Endothelial cell of umbilical vein (primary cell): ENCODE measurements at regions not wholly inside any gene's neighbourhood (a gene's known extent, or its start where the extent isn't known, plus 50 kb on each side); places are given as distances from the start of the nearest gene placed in this dataset.

Source experiments
- BruUV-seq: library from RNA; stranded (reverse); fragments of 400-500 nt; replicated peaks from 2 replicates; lab custom pipeline; 2021; lab: Mats Ljungman, UMichigan
- CTCF ChIA-PET: fragments of 300-600, 350-600 bp; sonication (Branson Sonifier 250); formaldehyde crosslinking; loops from one replicate; lab custom pipeline; 2021; ENCODE audit warnings: antibody characterized with exemption, inconsistent platforms; lab: Charles Lee
- POLR2A ChIA-PET: fragments of 300-600, 350-600 bp; sonication (Branson Sonifier 250); formaldehyde crosslinking; loops from one replicate; lab custom pipeline; 2021; ENCODE audit warnings: antibody characterized with exemption, inconsistent platforms; lab: Charles Lee
- DNase-seq: peaks from one replicate; pipeline ENCODE4 v3.0.0-alpha.2; 2011; ENCODE audit warnings: low read depth, low spot score
- FAIRE-seq: peaks from 2 replicates; lab custom pipeline; 2011; peaks lifted over from hg19 to GRCh38; lab: Jason Lieb, UNC
- H2AFZ ChIP-seq: 2 replicates; pipeline ENCODE4 v1.6.0; 2012; ENCODE audit warnings: low read depth, low read length, control low read depth, inconsistent platforms
- H3K27ac ChIP-seq: 2 replicates; pipeline ENCODE4 v1.5.1; 2011; ENCODE audit warnings: low read depth, mild to moderate bottlenecking, control low read depth, low read length, moderate library complexity; ENCODE audit not compliant: insufficient read depth
- H3K27me3 ChIP-seq, 2 experiments: 2 replicates each; pipeline versions ENCODE4 v1.6.0 to v1.6.1; 2011; ENCODE audit warnings: low read length in 2 of 2, mixed read lengths in 1 of 2; ENCODE audit not compliant: control insufficient read depth in 2 of 2, insufficient read depth in 2 of 2
- H3K36me3 ChIP-seq, 2 experiments: 2 replicates in 1 of 2; 3 replicates in 1 of 2; pipeline ENCODE4 v1.5.1; 2011; ENCODE audit warnings: low read length in 2 of 2, mild to moderate bottlenecking in 1 of 2, moderate library complexity in 1 of 2; ENCODE audit not compliant: control insufficient read depth in 2 of 2, insufficient read depth in 2 of 2; ENCODE audit errors: extremely low read depth in 1 of 2
- H3K4me1 ChIP-seq: 3 replicates; pipeline ENCODE4 v1.5.1; 2011; ENCODE audit warnings: mild to moderate bottlenecking, low read length; ENCODE audit not compliant: control insufficient read depth, insufficient read depth; ENCODE audit errors: extremely low read depth
- H3K4me2 ChIP-seq: 2 replicates; pipeline ENCODE4 v1.6.1; 2011; ENCODE audit warnings: low read length, control low read depth, mixed read lengths; ENCODE audit not compliant: insufficient read depth
- H3K4me3 ChIP-seq, 3 experiments: fragments of 200-600 bp in 1 of 3; sonication (generic), shearing (Covaris generic) in 1 of 3; replicated peaks in 1 of 3; 2 replicates each; pipeline ENCODE4 v1.5.1; 2011 to 2016; ENCODE audit warnings: control low read depth in 3 of 3, low read length in 3 of 3, mild to moderate bottlenecking in 2 of 3, inconsistent platforms in 1 of 3, low read depth in 1 of 3, moderate library complexity in 1 of 3; ENCODE audit not compliant: insufficient read depth in 1 of 3
- H3K79me2 ChIP-seq: 2 replicates; pipeline ENCODE4 v1.6.0; 2012; ENCODE audit warnings: low read length, inconsistent platforms; ENCODE audit not compliant: control insufficient read depth, insufficient read depth
- H3K9ac ChIP-seq: replicated peaks from 2 replicates; pipeline ENCODE3; 2011; ENCODE audit warnings: low read length, control low read depth; ENCODE audit not compliant: insufficient read depth; ENCODE audit errors: extremely low read depth
- H3K9me1 ChIP-seq: replicated peaks from 3 replicates; pipeline ENCODE4 v1.6.0; 2011; ENCODE audit warnings: mild to moderate bottlenecking, low read length; ENCODE audit not compliant: control insufficient read depth, insufficient read depth; ENCODE audit errors: extremely low read depth
- H3K9me3 ChIP-seq: replicated peaks from 2 replicates; pipeline ENCODE4 v1.5.1; 2012; ENCODE audit warnings: low read length, inconsistent platforms; ENCODE audit not compliant: control insufficient read depth, insufficient read depth
- H4K20me1 ChIP-seq: replicated peaks from 2 replicates; pipeline ENCODE3; 2011; ENCODE audit warnings: mild to moderate bottlenecking, low read length; ENCODE audit not compliant: control insufficient read depth, insufficient read depth; ENCODE audit errors: extremely low read depth
- CTCF ChIP-seq, 2 donors: IDR thresholded peaks; 1 replicate in 1 of 2; 2 replicates in 1 of 2; pipeline ENCODE4 v1.5.1; 2011; ENCODE audit warnings: low read length in 2 of 2, mild to moderate bottlenecking in 2 of 2, moderate library complexity in 2 of 2, control low read depth in 1 of 2, inconsistent platforms in 1 of 2, low read depth in 1 of 2; ENCODE audit not compliant: insufficient read depth in 1 of 2; ENCODE audit errors: extremely low read depth in 1 of 2
- EZH2 ChIP-seq: IDR thresholded peaks from 2 replicates; pipeline ENCODE4 v1.6.1; 2012; ENCODE audit warnings: borderline replicate concordance, low read depth, mild to moderate bottlenecking, moderate library complexity, low read length, inconsistent platforms; ENCODE audit not compliant: severe bottlenecking
- FOS ChIP-seq: IDR thresholded peaks from 2 replicates; pipeline ENCODE4 v1.6.1; 2011; ENCODE audit warnings: mild to moderate bottlenecking, low read length, moderate library complexity, borderline replicate concordance; ENCODE audit not compliant: insufficient read depth
- GATA2 ChIP-seq: IDR thresholded peaks from 2 replicates; pipeline ENCODE4 v1.7.0; 2011; ENCODE audit warnings: low read depth, mild to moderate bottlenecking, moderate library complexity, mixed read lengths, low read length; ENCODE audit not compliant: insufficient read length, insufficient read depth
- JUN ChIP-seq: IDR thresholded peaks from 2 replicates; pipeline ENCODE4 v1.6.1; 2011; ENCODE audit warnings: borderline replicate concordance, low read depth; ENCODE audit not compliant: insufficient read length, insufficient read depth
- MAX ChIP-seq: IDR thresholded peaks from 2 replicates; pipeline ENCODE4 v1.6.1; 2011; ENCODE audit not compliant: insufficient read depth, insufficient read length
- MYC ChIP-seq: IDR thresholded peaks from one replicate; pipeline ENCODE4 v1.6.1; 2011; ENCODE audit warnings: mild to moderate bottlenecking, low read depth, low read length
- POLR2A ChIP-seq: IDR thresholded peaks from 2 replicates; pipeline ENCODE4 v1.6.1; 2012; ENCODE audit warnings: low read depth, mild to moderate bottlenecking, control low read depth, low read length
- POLR2AphosphoS5 ChIP-seq: IDR thresholded peaks from 2 replicates; pipeline ENCODE4 v1.6.1; 2012; ENCODE audit warnings: low read depth, mild to moderate bottlenecking, control low read depth, low read length, moderate library complexity; ENCODE audit not compliant: insufficient read depth
- dilution Hi-C: fragments of 300-500 bp; cut with MboI; formaldehyde crosslinking; loops from one replicate; pipeline ENCODE4 v1.15.0; 2019; ENCODE audit warnings: low sequenced_read_pairs; ENCODE audit not compliant: extremely low pct_ligation_motif_present
- intact Hi-C: fragments of 100-400 bp; cut with micrococcal nuclease; formaldehyde crosslinking; loops from one replicate; pipeline ENCODE4 v1.10.0; 2022

GRCh38 chr3:20842002-20842401, 656.0 kb upstream of the SGO1 start:
- FAIRE-seq (no peak), DNase-seq (no peak)
- Histone ChIP-seq H3K4me2 (no peak overlapping the region), H4K20me1 (no peaks in the 10 kb centered on the region), H3K4me1 (no peaks in the 10 kb centered on the region), H3K36me3 (no peaks in the 10 kb centered on the region), H3K27ac (no peak overlapping the region), H3K27me3 (no peaks in the 10 kb centered on the region), H3K79me2 (no peaks in the 10 kb centered on the region), H3K9me1 (no peaks in the 10 kb centered on the region), H3K9me3 (no peaks in the 10 kb centered on the region), H3K4me3 (no peak overlapping the region), H3K9ac (no peak overlapping the region), H2AFZ (no peak overlapping the region)
- ChIA-PET POLR2A (no interaction called here), CTCF (no interaction called here)
- TF ChIP-seq CTCF (IDR thresholded peaks at IDR 0.05; ENCODE audit: extremely low read depth in 1 of 2, insufficient read depth in 1 of 2, low read depth in 1 of 2, low read length in 2 of 2) (no peak), JUN (no peak), FOS (no peak), EZH2 (no peak), GATA2 (no peak)
- intact Hi-C loops: no loop called here
- dilution Hi-C loops: no loop called here
- no TSS peak for BruUV-seq

- Histone ChIP-seq H3K9ac (no peak overlapping the region), H3K9me1 (no peaks in the 10 kb centered on the region), H3K27ac (no peak overlapping the region), H3K9me3 (no peaks in the 10 kb centered on the region), H3K79me2 (no peaks in the 10 kb centered on the region), H3K4me1 (no peaks in the 10 kb centered on the region), H4K20me1 (no peaks in the 10 kb centered on the region), H3K27me3 (no peaks in the 10 kb centered on the region), H2AFZ (no peak overlapping the region), H3K4me3 (no peak overlapping the region), H3K4me2 (no peak overlapping the region), H3K36me3 (no peaks in the 10 kb centered on the region)
- TF ChIP-seq GATA2 (no peak), FOS (no peak), JUN (no peak), POLR2A (no peak), MAX (no peak), POLR2AphosphoS5 (no peak), CTCF (IDR thresholded peaks at IDR 0.05; ENCODE audit: extremely low read depth in 1 of 2, insufficient read depth in 1 of 2, low read depth in 1 of 2, low read length in 2 of 2) (no peak), EZH2 (no peak), MYC (no peak)
- CTCF ChIA-PET: no interaction called here
- dilution Hi-C loops (no loop called here), intact Hi-C loops (no loop called here)
- no peak for DNase-seq
- POLR2A ChIA-PET: no interaction called here
- no TSS peak for BruUV-seq
- no peak for FAIRE-seq
Observed at GRCh38 chr3:20837676-20838302, 651.8 kb upstream of the SGO1 start.
